Panc1 (cell line): ENCODE measurements at regions not wholly inside any gene's neighbourhood (a gene's known extent, or its start where the extent isn't known, plus 50 kb on each side); places are given as distances from the start of the nearest gene placed in this dataset.

ENCODE experiments used
- ATAC-seq: fragments of 200-7000 bp; cut with Tn5 transposase; 2 replicates; pipeline ENCODE4 v1.9.1; 2020; ENCODE audit warnings: mild to moderate bottlenecking, moderate library complexity
- BruUV-seq: library from RNA; stranded (reverse); fragments of 400-500 nt; replicated peaks from 2 replicates; lab custom pipeline; 2021; lab: Mats Ljungman, UMichigan
- CTCF ChIA-PET: fragments of 300-600 bp; sonication (Branson Sonifier 250); formaldehyde crosslinking; loops from one replicate; lab custom pipeline; 2022; ENCODE audit warnings: antibody characterized with exemption; lab: Charles Lee
- POLR2A ChIA-PET: fragments of 300-600 bp; sonication (Branson Sonifier 250); formaldehyde crosslinking; loops from one replicate; lab custom pipeline; 2022; ENCODE audit warnings: antibody characterized with exemption; lab: Charles Lee
- DNase-seq: peaks from one replicate; pipeline ENCODE4 v3.0.0-alpha.2; 2010; ENCODE audit warnings: low read depth, low spot score
- H3K27ac ChIP-seq: 2 replicates; pipeline ENCODE4 v1.5.1; 2011; ENCODE audit warnings: mild to moderate bottlenecking, low read length, inconsistent platforms
- H3K27me3 ChIP-seq: fragments of 200-500 bp; sonication (Bioruptor generic); 2 replicates; pipeline ENCODE4 v1.6.0; 2014; ENCODE audit warnings: low read length, inconsistent platforms; ENCODE audit not compliant: control insufficient read depth, insufficient read depth
- H3K36me3 ChIP-seq: fragments of 200-500 bp; sonication (Bioruptor generic); 2 replicates; pipeline ENCODE4 v1.5.1; 2014; ENCODE audit warnings: inconsistent platforms, mild to moderate bottlenecking, low read length, moderate library complexity; ENCODE audit not compliant: control insufficient read depth, insufficient read depth
- H3K4me1 ChIP-seq: 2 replicates; pipeline ENCODE4 v1.5.1; 2011; ENCODE audit warnings: inconsistent platforms, mild to moderate bottlenecking, low read length, moderate library complexity; ENCODE audit not compliant: control insufficient read depth, insufficient read depth
- H3K4me3 ChIP-seq, 2 experiments: 2 replicates each; pipeline ENCODE4 v1.5.1; 2011 to 2012; ENCODE audit warnings: low read depth in 2 of 2, low read length in 2 of 2, mild to moderate bottlenecking in 2 of 2, inconsistent platforms in 1 of 2, moderate library complexity in 1 of 2
- H3K9me3 ChIP-seq: fragments of 200-500 bp; sonication (Bioruptor generic); 2 replicates; pipeline ENCODE4 v1.5.1; 2014; ENCODE audit warnings: low read depth, mild to moderate bottlenecking, inconsistent platforms, low read length, moderate library complexity; ENCODE audit not compliant: control insufficient read depth, insufficient read depth
- POLR2AphosphoS5 ChIP-seq: IDR thresholded peaks from 2 replicates; pipeline ENCODE4 v1.6.1; 2012; ENCODE audit warnings: mild to moderate bottlenecking, low read depth, low read length, moderate library complexity
- SIN3A ChIP-seq: IDR thresholded peaks from 2 replicates; pipeline ENCODE4 v1.6.1; 2012; ENCODE audit warnings: low read depth, mild to moderate bottlenecking, low read length, moderate library complexity, borderline replicate concordance; ENCODE audit not compliant: insufficient read depth
- TCF7L2 ChIP-seq: IDR thresholded peaks from 2 replicates; pipeline ENCODE4 v1.6.1; 2011; ENCODE audit warnings: mild to moderate bottlenecking, low read depth, low read length, inconsistent platforms
- in situ Hi-C: cut with HindIII; loops from 2 replicates; pipeline ENCODE4 v1.10.0; 2016; ENCODE audit warnings: low sequenced_read_pairs, low pct_unique_long_range_greater_than_20kb
- intact Hi-C: fragments of 100-400 bp; cut with micrococcal nuclease; formaldehyde crosslinking; loops from one replicate; pipeline ENCODE4 v1.10.0; 2022; ENCODE audit not compliant: unreplicated experiment
- TF ChIP-seq, protein P1 (sequence below): fragments of 450-650 bp; IDR thresholded peaks from 2 replicates; pipeline ENCODE4 v1.5.1; 2017; ENCODE audit warnings: mild to moderate bottlenecking
- TF ChIP-seq, protein P2 (sequence below), 2 experiments: IDR thresholded peaks; 2 replicates each; pipeline ENCODE4 v1.6.1; 2011 to 2012; ENCODE audit warnings: low read depth in 2 of 2, control low read depth in 1 of 2, low read length in 1 of 2, mild to moderate bottlenecking in 1 of 2, moderate library complexity in 1 of 2; ENCODE audit not compliant: insufficient read depth in 1 of 2

DNA sequence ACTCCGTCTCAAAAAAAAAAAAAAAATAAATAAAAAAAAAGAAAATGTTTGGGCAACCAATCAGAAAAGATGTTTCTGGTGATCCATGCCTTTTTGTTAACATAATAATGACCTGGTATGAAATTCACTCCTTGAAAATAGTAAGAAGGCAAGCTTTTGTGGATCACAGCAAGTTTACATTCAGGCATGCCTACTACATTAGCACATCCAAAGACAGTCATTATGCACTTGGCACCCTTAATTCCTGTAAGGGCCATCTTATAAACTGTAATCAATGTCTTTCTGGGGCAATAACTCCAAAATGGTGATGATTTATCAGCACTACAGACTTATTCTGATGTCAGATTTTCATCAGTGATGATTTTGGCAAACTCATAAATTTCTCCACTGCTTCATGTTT is 1871.6 kb upstream of the AGA start:
- no peak for DNase-seq
- Histone ChIP-seq H3K4me3 (no peak overlapping the region), H3K36me3 (no peaks in the 10 kb centered on the region), H3K4me1 (no peaks in the 10 kb centered on the region), H3K27me3 (no peaks in the 10 kb centered on the region), H3K27ac (no peak overlapping the region), H3K9me3 (no peaks in the 10 kb centered on the region; the same call in 1 of the 2 replicates)
- intact Hi-C loops, result no loop called here
- POLR2A ChIA-PET, result no interaction called here
- no peak for TF ChIP-seq POLR2AphosphoS5
- TF ChIP-seq, protein P1, sequence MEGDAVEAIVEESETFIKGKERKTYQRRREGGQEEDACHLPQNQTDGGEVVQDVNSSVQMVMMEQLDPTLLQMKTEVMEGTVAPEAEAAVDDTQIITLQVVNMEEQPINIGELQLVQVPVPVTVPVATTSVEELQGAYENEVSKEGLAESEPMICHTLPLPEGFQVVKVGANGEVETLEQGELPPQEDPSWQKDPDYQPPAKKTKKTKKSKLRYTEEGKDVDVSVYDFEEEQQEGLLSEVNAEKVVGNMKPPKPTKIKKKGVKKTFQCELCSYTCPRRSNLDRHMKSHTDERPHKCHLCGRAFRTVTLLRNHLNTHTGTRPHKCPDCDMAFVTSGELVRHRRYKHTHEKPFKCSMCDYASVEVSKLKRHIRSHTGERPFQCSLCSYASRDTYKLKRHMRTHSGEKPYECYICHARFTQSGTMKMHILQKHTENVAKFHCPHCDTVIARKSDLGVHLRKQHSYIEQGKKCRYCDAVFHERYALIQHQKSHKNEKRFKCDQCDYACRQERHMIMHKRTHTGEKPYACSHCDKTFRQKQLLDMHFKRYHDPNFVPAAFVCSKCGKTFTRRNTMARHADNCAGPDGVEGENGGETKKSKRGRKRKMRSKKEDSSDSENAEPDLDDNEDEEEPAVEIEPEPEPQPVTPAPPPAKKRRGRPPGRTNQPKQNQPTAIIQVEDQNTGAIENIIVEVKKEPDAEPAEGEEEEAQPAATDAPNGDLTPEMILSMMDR, result no peak
- TF ChIP-seq, protein P2, sequence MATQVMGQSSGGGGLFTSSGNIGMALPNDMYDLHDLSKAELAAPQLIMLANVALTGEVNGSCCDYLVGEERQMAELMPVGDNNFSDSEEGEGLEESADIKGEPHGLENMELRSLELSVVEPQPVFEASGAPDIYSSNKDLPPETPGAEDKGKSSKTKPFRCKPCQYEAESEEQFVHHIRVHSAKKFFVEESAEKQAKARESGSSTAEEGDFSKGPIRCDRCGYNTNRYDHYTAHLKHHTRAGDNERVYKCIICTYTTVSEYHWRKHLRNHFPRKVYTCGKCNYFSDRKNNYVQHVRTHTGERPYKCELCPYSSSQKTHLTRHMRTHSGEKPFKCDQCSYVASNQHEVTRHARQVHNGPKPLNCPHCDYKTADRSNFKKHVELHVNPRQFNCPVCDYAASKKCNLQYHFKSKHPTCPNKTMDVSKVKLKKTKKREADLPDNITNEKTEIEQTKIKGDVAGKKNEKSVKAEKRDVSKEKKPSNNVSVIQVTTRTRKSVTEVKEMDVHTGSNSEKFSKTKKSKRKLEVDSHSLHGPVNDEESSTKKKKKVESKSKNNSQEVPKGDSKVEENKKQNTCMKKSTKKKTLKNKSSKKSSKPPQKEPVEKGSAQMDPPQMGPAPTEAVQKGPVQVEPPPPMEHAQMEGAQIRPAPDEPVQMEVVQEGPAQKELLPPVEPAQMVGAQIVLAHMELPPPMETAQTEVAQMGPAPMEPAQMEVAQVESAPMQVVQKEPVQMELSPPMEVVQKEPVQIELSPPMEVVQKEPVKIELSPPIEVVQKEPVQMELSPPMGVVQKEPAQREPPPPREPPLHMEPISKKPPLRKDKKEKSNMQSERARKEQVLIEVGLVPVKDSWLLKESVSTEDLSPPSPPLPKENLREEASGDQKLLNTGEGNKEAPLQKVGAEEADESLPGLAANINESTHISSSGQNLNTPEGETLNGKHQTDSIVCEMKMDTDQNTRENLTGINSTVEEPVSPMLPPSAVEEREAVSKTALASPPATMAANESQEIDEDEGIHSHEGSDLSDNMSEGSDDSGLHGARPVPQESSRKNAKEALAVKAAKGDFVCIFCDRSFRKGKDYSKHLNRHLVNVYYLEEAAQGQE (IDR thresholded peaks at IDR 0.05; ENCODE audit: insufficient read depth in 1 of 2, low read depth in 2 of 2, low read length in 1 of 2), result no peak
- TF ChIP-seq TCF7L2, result no peak
- TF ChIP-seq SIN3A, result no peak
- ATAC-seq, result no peak
- no TSS peak for BruUV-seq
- CTCF ChIA-PET, result no interaction called here
- in situ Hi-C loops, result no loop called here

DNA sequence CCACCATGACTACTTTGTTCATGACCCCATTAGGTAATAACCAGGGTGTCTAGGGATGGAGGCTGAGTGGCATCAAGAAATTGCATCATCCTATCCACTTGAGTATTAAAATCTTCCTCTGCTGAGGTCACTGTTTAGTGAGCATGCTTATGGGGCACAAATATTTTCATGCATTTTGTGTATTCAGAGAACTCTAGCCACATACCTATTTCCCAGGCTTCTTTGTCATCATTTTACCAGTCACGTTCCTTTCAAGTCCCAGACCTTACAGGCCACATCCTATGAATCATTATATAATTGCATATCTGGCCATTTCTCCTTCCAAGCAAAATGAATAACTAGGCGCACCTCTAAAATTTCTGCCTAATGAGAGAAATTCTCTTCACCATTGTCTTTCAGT is 1882.9 kb upstream of the AGA start:
- in situ Hi-C loops (no loop called here), intact Hi-C loops (no loop called here)
- no peaks in the 10 kb centered on the region for H3K9me3 ChIP-seq
- ChIA-PET CTCF (no interaction called here), POLR2A (no interaction called here)
- H3K36me3 ChIP-seq, result no peaks in the 10 kb centered on the region
- no peak for DNase-seq
- H3K27ac ChIP-seq, result no peak overlapping the region
- TF ChIP-seq, protein P1, result no peak
- TF ChIP-seq, protein P2 (IDR thresholded peaks at IDR 0.05; ENCODE audit: insufficient read depth in 1 of 2, low read depth in 2 of 2, low read length in 1 of 2), result no peak
- TF ChIP-seq POLR2AphosphoS5, result no peak
- no peak for TF ChIP-seq SIN3A
- no peak for ATAC-seq
- H3K27me3 ChIP-seq, result no peaks in the 10 kb centered on the region
- no TSS peak for BruUV-seq
- no peak overlapping the region for H3K4me3 ChIP-seq
- no peaks in the 10 kb centered on the region for H3K4me1 ChIP-seq
